ENCODE measurements at regions not wholly inside any gene's neighbourhood (a gene's known extent, or its start where the extent isn't known, plus 50 kb on each side); places are given as distances from the start of the nearest gene placed in this dataset.
"Not testable (repeated sequence)": the region's sequence is repeated elsewhere in the genome, so short reads cannot be mapped to it uniquely, and the experiment has no call there.

GRCh38 chr9:78694974-78695373 lies 398.0 kb downstream of the PSAT1 start:
- no peak for TF ChIP-seq CTCF (IDR thresholded peaks at IDR 0.05)
- no peak overlapping the region for H3K4me3 ChIP-seq
- DNase-seq (ENCODE audit: low spot score) = no peak
- no peak overlapping the region for H3K27ac ChIP-seq

- no peak overlapping the region for H3K27ac ChIP-seq
- no peak overlapping the region for H3K4me3 ChIP-seq
- no peak for DNase-seq (ENCODE audit: low spot score)
- TF ChIP-seq CTCF (IDR thresholded peaks at IDR 0.05) = no peak
Observed at GRCh38 chr9:78695519-78695918, 398.6 kb downstream of the PSAT1 start.

DNA sequence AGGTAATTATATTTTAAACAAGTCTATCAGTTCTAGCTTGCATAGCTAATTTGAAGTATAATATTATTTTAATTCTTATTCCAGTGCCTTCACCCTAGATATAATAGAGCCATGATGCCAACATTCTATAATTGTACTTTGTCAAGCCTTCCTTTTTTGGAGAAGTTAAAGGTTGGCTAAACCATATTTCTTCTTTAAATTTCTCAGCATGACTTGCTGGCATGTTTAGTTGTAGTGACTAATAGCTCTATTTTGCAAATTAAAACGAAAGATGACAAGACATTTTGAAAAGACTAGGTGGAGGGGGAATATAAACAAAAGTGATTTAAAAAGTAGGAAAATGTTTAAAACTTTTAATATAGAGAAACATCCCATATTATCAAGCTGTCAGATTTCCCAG lies 400.7 kb downstream of the PSAT1 start:
- TF ChIP-seq CTCF (IDR thresholded peaks at IDR 0.05) = no peak

DNA sequence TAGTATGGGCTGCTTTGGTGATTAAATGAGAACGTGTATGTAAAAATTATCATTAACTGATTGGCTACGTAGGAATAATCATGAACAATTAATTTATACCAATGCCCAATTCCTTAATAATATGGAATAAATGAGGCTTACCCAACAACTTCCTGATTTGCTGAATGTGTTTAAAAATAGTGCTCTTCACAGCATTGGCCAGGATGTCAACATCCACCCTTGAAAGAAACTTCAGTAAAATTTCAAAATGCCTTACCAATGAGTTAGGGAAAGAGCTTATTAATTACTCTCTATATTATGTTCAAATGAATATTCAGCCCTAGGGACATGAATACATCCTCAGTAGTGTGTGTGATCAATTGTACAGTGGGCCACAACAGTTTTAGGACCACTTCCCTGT lies 401.4 kb downstream of the PSAT1 start:
- DNase-seq (ENCODE audit: low spot score) = no peak
- no peak for TF ChIP-seq CTCF (IDR thresholded peaks at IDR 0.05)
- H3K27ac ChIP-seq = no peak overlapping the region
- H3K4me3 ChIP-seq = no peak overlapping the region

More for the DNA sequence above, 400.7 kb downstream of the PSAT1 start:
- DNase-seq (ENCODE audit: low spot score) = no peak
- no peak overlapping the region for H3K27ac ChIP-seq
- H3K4me3 ChIP-seq = no peak overlapping the region

DNA sequence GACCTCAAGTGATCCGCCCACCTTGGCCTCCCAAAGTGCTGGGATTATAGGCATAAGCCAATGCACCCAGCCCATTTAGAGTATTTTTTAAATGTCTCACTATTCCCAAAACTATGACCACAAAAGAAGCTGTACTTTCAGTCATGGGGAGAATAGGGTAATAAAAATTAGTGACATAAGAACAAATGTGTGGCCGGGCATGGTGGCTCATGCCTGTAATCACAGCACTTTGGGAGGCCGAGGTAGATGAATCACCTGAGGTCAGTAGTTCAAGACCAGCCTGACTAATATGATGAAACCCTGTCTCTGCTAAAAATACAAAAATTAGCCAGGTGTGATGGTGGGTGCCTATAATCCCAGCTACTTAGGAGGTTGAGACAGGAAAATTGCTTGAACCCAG lies 402.3 kb downstream of the PSAT1 start:
- not testable (repeated sequence) for H3K27ac ChIP-seq; H3K4me3 ChIP-seq; DNase-seq (ENCODE audit: low spot score)

- not testable (repeated sequence) for H3K27ac ChIP-seq; DNase-seq (ENCODE audit: low spot score); H3K4me3 ChIP-seq
Observed at GRCh38 chr9:78704153-78704552, 407.2 kb downstream of the PSAT1 start.

GRCh38 chr9:78707080-78707479 lies 410.2 kb downstream of the PSAT1 start:
- H3K27ac ChIP-seq = no peak overlapping the region
- TF ChIP-seq CTCF (IDR thresholded peaks at IDR 0.05) = no peak
- no peak overlapping the region for H3K4me3 ChIP-seq
- no peak for DNase-seq (ENCODE audit: low spot score)

DNA sequence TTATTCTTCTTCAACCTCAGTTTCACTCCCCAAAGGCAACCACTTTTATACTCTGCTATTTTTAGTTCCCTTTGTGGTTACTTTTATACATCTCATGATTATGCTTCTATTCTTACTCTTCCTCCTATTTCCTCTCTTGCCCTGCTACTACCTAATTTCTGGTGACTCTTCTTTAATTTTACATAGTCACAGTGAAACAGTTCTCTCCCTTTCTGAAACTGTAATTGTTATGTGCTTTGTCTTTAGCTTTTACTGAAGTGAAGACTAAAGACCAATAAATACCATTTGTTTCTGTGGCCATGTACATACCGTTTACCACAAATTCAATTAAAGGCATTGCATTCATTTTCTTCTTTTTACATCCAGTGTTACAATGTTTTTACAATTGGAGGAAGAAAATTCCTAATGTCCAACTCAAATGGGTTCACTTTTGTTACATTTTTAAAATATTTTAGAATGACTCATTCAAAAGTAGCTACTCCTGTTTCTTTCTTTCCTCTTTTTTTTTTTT lies 410.6 kb downstream of the PSAT1 start:
- Histone ChIP-seq H3K4me3 (no peak overlapping the region), H3K27ac (no peak overlapping the region)
- TF ChIP-seq CTCF (IDR thresholded peaks at IDR 0.05) = no peak
- no peak for DNase-seq (ENCODE audit: low spot score)

Data from coronary artery (tissue), 2 donors.